Neural cell (in vitro differentiated cells): ENCODE measurements at regions not wholly inside any gene's neighbourhood (a gene's known extent, or its start where the extent isn't known, plus 50 kb on each side); places are given as distances from the start of the nearest gene placed in this dataset.

ENCODE experiments used
- H2AFZ ChIP-seq: fragments of 200-600, 300-800 bp; sonication (generic), shearing (Covaris generic); 2 replicates; pipeline ENCODE4 v1.6.0; 2014; ENCODE audit warnings: low read depth, mild to moderate bottlenecking, antibody characterized with exemption, low read length, moderate library complexity
- H3F3A ChIP-seq: fragments of 200-600 bp; shearing (Covaris generic); 2 replicates; pipeline ENCODE4 v1.6.1; 2016; ENCODE audit warnings: mild to moderate bottlenecking, moderate library complexity, mixed read lengths, antibody characterized with exemption, low read length; ENCODE audit not compliant: insufficient read depth, poor library complexity, severe bottlenecking
- H3K27ac ChIP-seq: fragments of 200-600, 300-800 bp; sonication (generic), shearing (Covaris generic); 2 replicates; pipeline ENCODE4 v1.5.1; 2014; ENCODE audit warnings: mild to moderate bottlenecking, low read length, moderate library complexity
- H3K27me3 ChIP-seq: fragments of 300-800, 200-600 bp; sonication (generic), shearing (Covaris generic); 2 replicates; pipeline ENCODE4 v1.6.0; 2014; ENCODE audit warnings: mild to moderate bottlenecking, low read depth, low read length, moderate library complexity; ENCODE audit not compliant: insufficient read depth
- H3K36me3 ChIP-seq: fragments of 300-800, 200-600 bp; sonication (generic), shearing (Covaris generic); 2 replicates; pipeline ENCODE4 v1.5.1; 2014; ENCODE audit warnings: mild to moderate bottlenecking, antibody characterized with exemption, low read length, moderate library complexity; ENCODE audit not compliant: insufficient read depth
- H3K4me2 ChIP-seq: fragments of 300-800, 200-600 bp; sonication (generic), shearing (Covaris generic); 2 replicates; pipeline ENCODE4 v1.6.0; 2014; ENCODE audit warnings: mild to moderate bottlenecking, low read length
- H3K4me3 ChIP-seq: fragments of 300-800, 200-600 bp; sonication (generic), shearing (Covaris generic); 2 replicates; pipeline ENCODE4 v1.5.1; 2014; ENCODE audit warnings: mild to moderate bottlenecking, low read length, moderate library complexity
- H3K79me2 ChIP-seq: fragments of 200-600 bp; shearing (Covaris generic); replicated peaks from 2 replicates; pipeline ENCODE4 v1.6.0; 2014; ENCODE audit warnings: mild to moderate bottlenecking, low read length, moderate library complexity; ENCODE audit not compliant: insufficient read depth
- H3K9ac ChIP-seq: fragments of 300-800, 200-600 bp; sonication (generic), shearing (Covaris generic); 2 replicates; pipeline ENCODE4 v1.6.1; 2016; ENCODE audit warnings: mild to moderate bottlenecking, low read length, mixed read lengths
- H3K9me2 ChIP-seq: fragments of 200-600 bp; shearing (Covaris generic); 2 replicates; pipeline ENCODE4 v1.6.1; 2016; ENCODE audit warnings: mild to moderate bottlenecking, low read length, mixed read lengths; ENCODE audit not compliant: insufficient read depth
- H3K9me3 ChIP-seq: fragments of 200-600, 300-800 bp; sonication (generic), shearing (Covaris generic); 2 replicates; pipeline ENCODE4 v1.6.1; 2016; ENCODE audit warnings: mild to moderate bottlenecking, mixed run types, low read length, moderate library complexity, mixed read lengths
- H4K20me1 ChIP-seq: fragments of 200-600 bp; shearing (Covaris generic); 2 replicates; pipeline ENCODE4 v1.6.1; 2016; ENCODE audit warnings: mild to moderate bottlenecking, mixed run types; ENCODE audit not compliant: insufficient read depth
- EP300 ChIP-seq: fragments of 450-650 bp; conservative IDR thresholded peaks from 2 replicates; pipeline ENCODE4 v1.6.1; 2014; ENCODE audit warnings: antibody characterized with exemption, mild to moderate bottlenecking, moderate library complexity; ENCODE audit not compliant: poor library complexity, severe bottlenecking
- EZH2 ChIP-seq: fragments of 200-600, 300-800 bp; shearing (Covaris generic), sonication (generic); IDR thresholded peaks from 2 replicates; pipeline ENCODE4 v1.6.1; 2014; ENCODE audit warnings: antibody characterized with exemption, low read length, borderline replicate concordance, mild to moderate bottlenecking; ENCODE audit not compliant: insufficient read depth, poor library complexity, severe bottlenecking
- MXI1 ChIP-seq: fragments of 450-650 bp; conservative IDR thresholded peaks from 2 replicates; pipeline ENCODE4 v1.6.1; 2014; ENCODE audit warnings: antibody characterized with exemption, mild to moderate bottlenecking; ENCODE audit not compliant: poor library complexity, severe bottlenecking
- POLR2AphosphoS5 ChIP-seq: IDR thresholded peaks from 2 replicates; pipeline ENCODE4 v1.6.1; 2012
- RAD21 ChIP-seq: fragments of 450-650 bp; conservative IDR thresholded peaks from 2 replicates; pipeline ENCODE4 v1.6.1; 2014; ENCODE audit warnings: antibody characterized with exemption, mild to moderate bottlenecking, moderate library complexity
- SMC3 ChIP-seq: fragments of 450-650 bp; conservative IDR thresholded peaks from 2 replicates; pipeline ENCODE4 v1.6.1; 2014; ENCODE audit warnings: antibody characterized with exemption, mild to moderate bottlenecking, moderate library complexity; ENCODE audit not compliant: poor library complexity
- TAF1 ChIP-seq: IDR thresholded peaks from 2 replicates; pipeline ENCODE4 v1.6.1; 2012; ENCODE audit warnings: low read depth
- TF ChIP-seq, protein P1 (sequence below): IDR thresholded peaks from 2 replicates; pipeline ENCODE4 v1.6.1; 2012; ENCODE audit warnings: borderline replicate concordance
- TF ChIP-seq, protein P2 (sequence below): fragments of 450-650 bp; IDR thresholded peaks from 2 replicates; pipeline ENCODE4 v1.5.1; 2014; ENCODE audit warnings: antibody characterized with exemption, mild to moderate bottlenecking, moderate library complexity; ENCODE audit not compliant: poor library complexity, severe bottlenecking

DNA sequence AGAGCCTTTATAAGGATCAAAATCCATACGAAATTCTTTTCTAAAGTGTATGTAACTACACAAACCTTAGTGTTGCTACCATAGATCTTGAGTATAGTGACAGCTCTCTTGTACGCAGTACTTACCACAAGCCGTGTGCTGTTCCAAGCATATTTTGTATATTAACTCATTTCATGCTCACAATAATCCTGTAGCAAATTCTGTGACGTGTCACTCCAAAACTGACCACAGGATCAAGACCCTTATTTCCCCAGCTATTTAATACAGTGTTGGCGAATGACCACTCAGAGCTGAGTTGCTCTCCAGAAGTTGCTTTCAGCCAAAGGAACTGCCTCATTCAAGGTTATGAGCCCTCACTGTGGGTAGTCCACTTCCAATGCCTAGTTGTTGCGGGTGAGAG, 169.8 kb downstream of the BTG1 start:
- H3K27ac ChIP-seq, result no peak overlapping the region
- H3F3A ChIP-seq, result no peaks in the 10 kb centered on the region
- no peak overlapping the region for H2AFZ ChIP-seq
- no peaks in the 10 kb centered on the region for H3K9me2 ChIP-seq
- H3K9ac ChIP-seq, result no peak overlapping the region
- TF ChIP-seq, protein P1, sequence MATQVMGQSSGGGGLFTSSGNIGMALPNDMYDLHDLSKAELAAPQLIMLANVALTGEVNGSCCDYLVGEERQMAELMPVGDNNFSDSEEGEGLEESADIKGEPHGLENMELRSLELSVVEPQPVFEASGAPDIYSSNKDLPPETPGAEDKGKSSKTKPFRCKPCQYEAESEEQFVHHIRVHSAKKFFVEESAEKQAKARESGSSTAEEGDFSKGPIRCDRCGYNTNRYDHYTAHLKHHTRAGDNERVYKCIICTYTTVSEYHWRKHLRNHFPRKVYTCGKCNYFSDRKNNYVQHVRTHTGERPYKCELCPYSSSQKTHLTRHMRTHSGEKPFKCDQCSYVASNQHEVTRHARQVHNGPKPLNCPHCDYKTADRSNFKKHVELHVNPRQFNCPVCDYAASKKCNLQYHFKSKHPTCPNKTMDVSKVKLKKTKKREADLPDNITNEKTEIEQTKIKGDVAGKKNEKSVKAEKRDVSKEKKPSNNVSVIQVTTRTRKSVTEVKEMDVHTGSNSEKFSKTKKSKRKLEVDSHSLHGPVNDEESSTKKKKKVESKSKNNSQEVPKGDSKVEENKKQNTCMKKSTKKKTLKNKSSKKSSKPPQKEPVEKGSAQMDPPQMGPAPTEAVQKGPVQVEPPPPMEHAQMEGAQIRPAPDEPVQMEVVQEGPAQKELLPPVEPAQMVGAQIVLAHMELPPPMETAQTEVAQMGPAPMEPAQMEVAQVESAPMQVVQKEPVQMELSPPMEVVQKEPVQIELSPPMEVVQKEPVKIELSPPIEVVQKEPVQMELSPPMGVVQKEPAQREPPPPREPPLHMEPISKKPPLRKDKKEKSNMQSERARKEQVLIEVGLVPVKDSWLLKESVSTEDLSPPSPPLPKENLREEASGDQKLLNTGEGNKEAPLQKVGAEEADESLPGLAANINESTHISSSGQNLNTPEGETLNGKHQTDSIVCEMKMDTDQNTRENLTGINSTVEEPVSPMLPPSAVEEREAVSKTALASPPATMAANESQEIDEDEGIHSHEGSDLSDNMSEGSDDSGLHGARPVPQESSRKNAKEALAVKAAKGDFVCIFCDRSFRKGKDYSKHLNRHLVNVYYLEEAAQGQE, result no peak
- TF ChIP-seq POLR2AphosphoS5 (no peak), MXI1 (no peak), EP300 (no peak), TAF1 (no peak), RAD21 (no peak), SMC3 (no peak)
- no peaks in the 10 kb centered on the region for H3K9me3 ChIP-seq
- H4K20me1 ChIP-seq, result no peaks in the 10 kb centered on the region
- H3K4me3 ChIP-seq, result no peak overlapping the region
- no peaks in the 10 kb centered on the region for H3K27me3 ChIP-seq
- H3K79me2 ChIP-seq, result no peaks in the 10 kb centered on the region
- H3K4me2 ChIP-seq, result no peak overlapping the region
- H3K36me3 ChIP-seq, result no peaks in the 10 kb centered on the region

DNA sequence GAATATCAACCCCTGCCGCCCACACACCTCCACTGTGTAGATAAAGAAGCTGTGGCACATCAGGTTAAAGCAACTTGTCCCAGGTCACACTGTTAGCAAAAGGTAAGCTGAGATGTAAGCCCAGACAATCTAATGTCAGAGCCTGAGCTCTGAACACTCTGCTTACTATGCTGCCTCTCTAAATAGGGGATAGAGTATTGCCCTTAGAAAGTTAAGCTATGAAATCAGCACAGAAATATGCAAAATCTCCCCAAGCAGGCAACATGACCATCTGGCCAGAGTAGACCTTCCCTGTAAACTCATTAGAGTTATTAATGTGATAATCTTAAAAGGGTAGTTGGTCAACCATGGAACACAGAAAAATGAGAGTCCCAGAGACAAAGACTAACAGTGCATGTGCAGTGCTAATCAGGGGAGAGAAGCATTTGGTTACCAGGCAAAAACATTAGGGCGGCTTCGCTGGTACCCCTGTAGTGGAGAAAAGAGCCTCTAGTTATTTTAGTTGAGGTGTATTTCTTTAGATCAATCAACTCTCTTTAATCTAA, 171.0 kb downstream of the BTG1 start:
- Histone ChIP-seq H3K79me2 (no peaks in the 10 kb centered on the region), H3K27ac (no peak overlapping the region), H4K20me1 (no peaks in the 10 kb centered on the region), H3F3A (no peaks in the 10 kb centered on the region), H2AFZ (no peak overlapping the region), H3K9me2 (no peaks in the 10 kb centered on the region), H3K27me3 (no peaks in the 10 kb centered on the region), H3K9ac (no peak overlapping the region), H3K9me3 (no peaks in the 10 kb centered on the region), H3K36me3 (no peaks in the 10 kb centered on the region), H3K4me3 (no peak overlapping the region), H3K4me2 (no peak overlapping the region)
- TF ChIP-seq, protein P1, result no peak
- no peak for TF ChIP-seq TAF1

DNA sequence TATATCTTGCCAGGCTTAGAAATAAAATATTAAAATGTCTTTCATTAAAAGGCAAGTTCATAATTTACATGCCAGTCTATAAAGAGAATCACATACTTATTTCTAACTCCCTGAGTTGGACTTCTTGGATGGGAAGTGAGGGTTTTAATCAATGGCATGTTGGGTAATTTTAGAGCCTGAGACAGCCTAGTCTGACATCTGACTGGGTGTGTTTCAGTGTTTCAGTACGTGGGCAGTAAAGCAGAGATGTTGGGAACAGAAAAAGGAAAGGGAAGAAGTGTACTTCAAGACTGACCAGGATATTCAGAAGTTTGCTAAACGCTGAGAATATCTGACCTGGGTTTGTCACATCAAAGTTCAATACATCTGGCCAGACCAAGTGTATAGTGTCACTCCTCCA, 171.8 kb downstream of the BTG1 start:
- Histone ChIP-seq H3K4me2 (no peak overlapping the region), H3K79me2 (no peaks in the 10 kb centered on the region), H3K36me3 (no peaks in the 10 kb centered on the region), H3K9me2 (no peaks in the 10 kb centered on the region), H3K27ac (no peak overlapping the region), H2AFZ (no peak overlapping the region), H4K20me1 (no peaks in the 10 kb centered on the region), H3K4me3 (no peak overlapping the region), H3F3A (no peaks in the 10 kb centered on the region), H3K9me3 (no peaks in the 10 kb centered on the region), H3K9ac (no peak overlapping the region), H3K27me3 (no peaks in the 10 kb centered on the region)
- TF ChIP-seq, protein P2, sequence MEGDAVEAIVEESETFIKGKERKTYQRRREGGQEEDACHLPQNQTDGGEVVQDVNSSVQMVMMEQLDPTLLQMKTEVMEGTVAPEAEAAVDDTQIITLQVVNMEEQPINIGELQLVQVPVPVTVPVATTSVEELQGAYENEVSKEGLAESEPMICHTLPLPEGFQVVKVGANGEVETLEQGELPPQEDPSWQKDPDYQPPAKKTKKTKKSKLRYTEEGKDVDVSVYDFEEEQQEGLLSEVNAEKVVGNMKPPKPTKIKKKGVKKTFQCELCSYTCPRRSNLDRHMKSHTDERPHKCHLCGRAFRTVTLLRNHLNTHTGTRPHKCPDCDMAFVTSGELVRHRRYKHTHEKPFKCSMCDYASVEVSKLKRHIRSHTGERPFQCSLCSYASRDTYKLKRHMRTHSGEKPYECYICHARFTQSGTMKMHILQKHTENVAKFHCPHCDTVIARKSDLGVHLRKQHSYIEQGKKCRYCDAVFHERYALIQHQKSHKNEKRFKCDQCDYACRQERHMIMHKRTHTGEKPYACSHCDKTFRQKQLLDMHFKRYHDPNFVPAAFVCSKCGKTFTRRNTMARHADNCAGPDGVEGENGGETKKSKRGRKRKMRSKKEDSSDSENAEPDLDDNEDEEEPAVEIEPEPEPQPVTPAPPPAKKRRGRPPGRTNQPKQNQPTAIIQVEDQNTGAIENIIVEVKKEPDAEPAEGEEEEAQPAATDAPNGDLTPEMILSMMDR, result no peak
- TF ChIP-seq SMC3, result no peak
- TF ChIP-seq EZH2, result no peak
- no peak for TF ChIP-seq MXI1
- TF ChIP-seq, protein P1, result no peak
- no peak for TF ChIP-seq RAD21
- TF ChIP-seq POLR2AphosphoS5, result no peak
- no peak for TF ChIP-seq TAF1
- TF ChIP-seq EP300, result no peak
